ENCODE measurements at regions not wholly inside any gene's neighbourhood (a gene's known extent, or its start where the extent isn't known, plus 50 kb on each side); places are given as distances from the start of the nearest gene placed in this dataset.

GRCh38 chr21:43292041-43292865 lies 123.4 kb downstream of the CRYAA start:
- TF ChIP-seq CTCF (IDR thresholded peaks at IDR 0.05) (no peak), POLR2A (IDR thresholded peaks at IDR 0.05) (no peak), EP300 (IDR thresholded peaks at IDR 0.05) (no peak), POLR2AphosphoS5 (IDR thresholded peaks at IDR 0.05) (no peak)
